Prostate gland (tissue), 2 donors: ENCODE measurements at regions not wholly inside any gene's neighbourhood (a gene's known extent, or its start where the extent isn't known, plus 50 kb on each side); places are given as distances from the start of the nearest gene placed in this dataset.

Experiments used
- DNase-seq: peaks from one replicate; pipeline ENCODE4 v3.0.0-alpha.2; 2019; ENCODE audit warnings: low spot score
- H3K27ac ChIP-seq, 2 donors: fragments of 200-600 bp; sonication (generic); 2 replicates each; pipeline ENCODE4 v1.5.1; 2017 to 2019
- H3K27me3 ChIP-seq: fragments of 200-600 bp; sonication (generic); replicated peaks from 2 replicates; pipeline ENCODE4 v1.5.1; 2019; ENCODE audit not compliant: insufficient read depth
- H3K36me3 ChIP-seq, 2 donors: fragments of 200-600 bp; sonication (generic); 1 replicate in 1 of 2; 2 replicates in 1 of 2; pipeline versions ENCODE4 v1.5.1 to v1.8.1; 2017 to 2019
- H3K4me1 ChIP-seq: fragments of 200-600 bp; sonication (generic); replicated peaks from 2 replicates; pipeline ENCODE4 v1.5.1; 2019
- H3K4me3 ChIP-seq, 2 donors: fragments of 200-600 bp; sonication (generic); 2 replicates each; pipeline ENCODE4 v1.5.1; 2017 to 2019
- H3K9me3 ChIP-seq: fragments of 200-600 bp; sonication (generic); 2 replicates; pipeline ENCODE4 v1.5.1; 2017
- CTCF ChIP-seq, 4 experiments: fragments of 200-600 bp in 2 of 4; fragments of 450-650 bp in 2 of 4; sonication (generic) in 2 of 4; IDR thresholded peaks; 1 replicate in 3 of 4; 2 replicates in 1 of 4; pipeline ENCODE4 v1.5.1; 2016 to 2019; ENCODE audit warnings: antibody characterized with exemption in 4 of 4, mild to moderate bottlenecking in 2 of 4, moderate library complexity in 2 of 4
- POLR2A ChIP-seq: fragments of 450-650 bp; IDR thresholded peaks from one replicate; pipeline ENCODE4 v1.6.1; 2016; ENCODE audit warnings: antibody characterized with exemption, mild to moderate bottlenecking
- POLR2AphosphoS5 ChIP-seq: sonication (generic); formaldehyde crosslinking; IDR thresholded peaks from one replicate; pipeline ENCODE4 v1.6.1; 2017; ENCODE audit warnings: antibody characterized with exemption
- WGBS: methylation state at CpG from one replicate; pipeline ENCODE4 v1.1.5; 2018; 5-methylcytosine and 5-hydroxymethylcytosine counted together
- intact Hi-C: fragments of 100-400 bp; cut with DNase I; formaldehyde crosslinking; loops from one replicate; pipeline ENCODE4 v1.14.2; 2022

GRCh38 chr1:181314959-181315358 is 168.4 kb upstream of the CACNA1E start:
- intact Hi-C loops: no loop called here
- Histone ChIP-seq H3K4me1 (no peaks in the 10 kb centered on the region), H3K4me3 (no peak overlapping the region), H3K27me3 (peaks cover 19% of the 10 kb centered on the region), H3K9me3 (no peaks in the 10 kb centered on the region), H3K27ac (no peak overlapping the region), H3K36me3 (no peaks in the 10 kb centered on the region)
- TF ChIP-seq POLR2A (no peak), CTCF (IDR thresholded peaks at IDR 0.05) (no peak), POLR2AphosphoS5 (no peak)
- no peak for DNase-seq
- WGBS: 16% methylated on average over 6 of the region's 6 CpGs

GRCh38 chr1:181317261-181317930 is 165.9 kb upstream of the CACNA1E start:
- TF ChIP-seq POLR2A: no peak
- no peak for TF ChIP-seq POLR2AphosphoS5
- no peak for TF ChIP-seq CTCF (IDR thresholded peaks at IDR 0.05)
- intact Hi-C loops: no loop called here
- no peak for DNase-seq
- Histone ChIP-seq H3K4me3 (no peak overlapping the region), H3K27me3 (peaks cover 19% of the 10 kb centered on the region), H3K27ac (no peak overlapping the region), H3K36me3 (no peaks in the 10 kb centered on the region), H3K4me1 (no peaks in the 10 kb centered on the region), H3K9me3 (no peaks in the 10 kb centered on the region)
- 1% methylated on average over 32 of the region's 32 CpGs for WGBS

DNA sequence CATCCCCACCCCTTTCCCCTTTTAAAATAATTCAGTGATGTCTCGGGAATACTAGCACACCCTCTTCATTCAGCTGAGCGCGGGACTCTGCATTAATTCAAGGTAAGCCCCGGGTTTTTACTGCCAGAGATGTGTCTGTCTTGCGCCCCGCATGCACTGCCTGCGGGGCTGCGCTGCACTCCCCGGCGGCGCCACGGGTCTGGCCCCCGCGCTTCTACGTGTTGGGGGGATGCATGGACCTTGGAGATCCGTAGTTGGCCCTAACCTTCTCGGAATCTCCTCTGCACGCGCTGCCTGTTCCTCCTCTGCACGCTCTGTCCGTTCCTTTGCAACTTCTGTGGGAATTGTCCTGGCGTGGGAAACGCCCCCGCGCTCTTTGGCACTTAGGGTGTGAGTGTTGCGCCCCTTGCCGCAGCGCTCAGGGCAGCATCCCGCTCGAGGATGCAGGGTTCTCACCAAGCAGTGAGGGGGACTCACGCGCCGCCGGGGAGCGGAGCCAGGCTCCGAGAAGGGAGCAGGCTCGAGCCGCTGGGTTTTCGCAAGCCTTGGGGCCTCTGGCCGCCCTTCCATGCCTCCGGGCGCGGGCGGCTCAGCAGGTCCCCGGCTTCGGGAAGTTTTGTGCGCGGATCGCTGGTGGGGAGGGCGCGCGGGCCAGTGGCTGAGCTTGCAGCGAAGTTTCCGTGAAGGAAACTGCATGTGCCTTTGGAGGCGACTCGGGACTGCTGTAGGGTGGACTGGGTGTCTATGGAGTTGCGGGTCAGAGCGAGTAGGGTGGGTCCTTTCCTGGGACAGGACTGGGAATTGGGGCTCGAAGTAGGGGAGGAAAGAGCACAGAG is 165.1 kb upstream of the CACNA1E start:
- Histone ChIP-seq H3K4me3 (no peak overlapping the region), H3K9me3 (no peaks in the 10 kb centered on the region), H3K4me1 (no peaks in the 10 kb centered on the region), H3K27me3 (peaks cover 19% of the 10 kb centered on the region), H3K27ac (no peak overlapping the region), H3K36me3 (no peaks in the 10 kb centered on the region)
- TF ChIP-seq POLR2AphosphoS5: no peak
- no peak for TF ChIP-seq CTCF (IDR thresholded peaks at IDR 0.05)
- no peak for TF ChIP-seq POLR2A
- WGBS: 2% methylated on average over 59 of the region's 59 CpGs
- intact Hi-C loops: no loop called here
- no peak for DNase-seq

GRCh38 chr1:181318858-181319235 is 164.5 kb upstream of the CACNA1E start:
- TF ChIP-seq POLR2A (no peak), POLR2AphosphoS5 (no peak), CTCF (IDR thresholded peaks at IDR 0.05) (no peak)
- no peak for DNase-seq
- WGBS: 7% methylated on average over 12 of the region's 12 CpGs
- Histone ChIP-seq H3K36me3 (no peaks in the 10 kb centered on the region), H3K27ac (no peak overlapping the region), H3K27me3 (peaks cover 17% of the 10 kb centered on the region), H3K9me3 (no peaks in the 10 kb centered on the region), H3K4me1 (no peaks in the 10 kb centered on the region), H3K4me3 (no peak overlapping the region)
- intact Hi-C loops: no loop called here

DNA sequence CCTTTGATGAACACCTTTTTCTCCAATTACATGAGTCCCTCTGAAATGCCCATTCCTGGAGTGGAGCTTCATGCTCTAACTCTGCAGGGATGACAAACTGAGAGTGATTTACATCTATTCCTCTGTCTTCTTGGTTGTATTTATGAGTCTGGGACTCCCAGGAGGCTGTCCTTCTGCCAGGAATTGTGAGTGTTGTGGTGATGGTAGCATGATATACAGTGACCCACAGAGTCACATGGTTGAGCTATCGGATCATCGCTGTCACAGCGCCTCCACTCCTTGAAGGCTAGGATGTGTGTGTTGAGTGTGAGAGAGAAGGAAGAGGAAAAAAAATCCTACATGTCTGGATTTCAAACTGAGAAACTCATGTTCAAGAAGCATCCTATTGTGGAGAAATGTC is 163.4 kb upstream of the CACNA1E start:
- no peak for DNase-seq
- H3K36me3 ChIP-seq: no peaks in the 10 kb centered on the region
- WGBS: 52% methylated on average over 3 of the region's 3 CpGs
- no peak overlapping the region for H3K4me3 ChIP-seq
- TF ChIP-seq POLR2AphosphoS5 (no peak), POLR2A (no peak), CTCF (IDR thresholded peaks at IDR 0.05) (no peak)
- no peak overlapping the region for H3K27ac ChIP-seq
- no peaks in the 10 kb centered on the region for H3K9me3 ChIP-seq
- intact Hi-C loops: no loop called here
- no peaks in the 10 kb centered on the region for H3K4me1 ChIP-seq
- H3K27me3 ChIP-seq: peaks cover 17% of the 10 kb centered on the region
